HCT116 (cell line): ENCODE measurements at regions not wholly inside any gene's neighbourhood (a gene's known extent, or its start where the extent isn't known, plus 50 kb on each side); places are given as distances from the start of the nearest gene placed in this dataset.

ENCODE experiments used
- ATAC-seq: fragments of 200-7000 bp; cut with Tn5 transposase; 2 replicates; pipeline ENCODE4 v1.9.1; 2020; ENCODE audit warnings: mild to moderate bottlenecking, moderate library complexity
- BruUV-seq: library from RNA; stranded (reverse); fragments of 400-500 nt; replicated peaks from 2 replicates; lab custom pipeline; 2021; lab: Mats Ljungman, UMichigan
- CTCF ChIA-PET: fragments of 300-600 bp; sonication (Branson Sonifier 250); formaldehyde crosslinking; loops from one replicate; lab custom pipeline; 2021; ENCODE audit warnings: antibody characterized with exemption; lab: Charles Lee
- POLR2A ChIA-PET: fragments of 300-600, 350-600 bp; sonication (Branson Sonifier 250); formaldehyde crosslinking; loops from one replicate; lab custom pipeline; 2021; ENCODE audit warnings: antibody characterized with exemption; lab: Charles Lee
- RAD21 ChIA-PET, 2 experiments: fragments of 300-600 bp; sonication (Branson Sonifier 250); formaldehyde crosslinking; loops; one replicate each; lab custom pipeline; 2023; ENCODE audit warnings: low total read pairs in 2 of 2; ENCODE audit not compliant: uncharacterized antibody in 2 of 2, unreplicated experiment in 2 of 2, low non-redundant PET in 1 of 2; lab: Charles Lee
- DNase-seq: peaks from one replicate; pipeline ENCODE4 v3.0.0-alpha.2; 2010; ENCODE audit warnings: low read depth, low spot score
- H2AFZ ChIP-seq: fragments of 200-600 bp; shearing (Covaris generic), sonication (generic); 2 replicates; pipeline ENCODE4 v1.6.1; 2017; ENCODE audit warnings: low read depth, mixed run types, mixed read lengths, antibody characterized with exemption, low read length; ENCODE audit not compliant: poor library complexity, severe bottlenecking
- H3K27ac ChIP-seq: 2 replicates; pipeline ENCODE4 v1.5.1; 2012; ENCODE audit warnings: low read depth, low read length
- H3K27me3 ChIP-seq: fragments of 200-600 bp; sonication (generic); 2 replicates; pipeline ENCODE4 v1.6.1; 2016; ENCODE audit warnings: mixed run types, low read length, mixed read lengths; ENCODE audit not compliant: insufficient read depth
- H3K36me3 ChIP-seq, 2 experiments: fragments of 200-500 bp in 1 of 2; fragments of 200-600 bp in 1 of 2; sonication (Bioruptor generic) in 1 of 2; sonication (generic) in 1 of 2; 2 replicates each; pipeline versions ENCODE4 v1.5.1 to v1.6.1; 2014 to 2016; ENCODE audit warnings: low read length in 2 of 2, inconsistent platforms in 1 of 2, mixed read lengths in 1 of 2, mixed run types in 1 of 2; ENCODE audit not compliant: insufficient read depth in 2 of 2, control insufficient read depth in 1 of 2
- H3K4me1 ChIP-seq, 2 experiments: fragments of 200-600 bp in 1 of 2; sonication (generic) in 1 of 2; 2 replicates each; pipeline versions ENCODE4 v1.5.1 to v1.6.1; 2012 to 2017; ENCODE audit warnings: low read length in 2 of 2, inconsistent platforms in 1 of 2, mild to moderate bottlenecking in 1 of 2, mixed read lengths in 1 of 2, mixed run types in 1 of 2, moderate library complexity in 1 of 2; ENCODE audit not compliant: insufficient read depth in 2 of 2, control insufficient read depth in 1 of 2
- H3K4me2 ChIP-seq: fragments of 200-600 bp; sonication (generic); 2 replicates; pipeline ENCODE4 v1.6.1; 2017; ENCODE audit warnings: mixed run types, low read length, mixed read lengths
- H3K4me3 ChIP-seq, 2 experiments: fragments of 200-600 bp in 1 of 2; sonication (generic) in 1 of 2; replicated peaks in 1 of 2; 2 replicates each; pipeline ENCODE4 v1.5.1; 2011 to 2016; ENCODE audit warnings: low read length in 2 of 2, control low read depth in 1 of 2, low read depth in 1 of 2, mild to moderate bottlenecking in 1 of 2, mixed read lengths in 1 of 2, mixed run types in 1 of 2
- H3K79me2 ChIP-seq: fragments of 200-600 bp; sonication (generic); 2 replicates; pipeline ENCODE4 v1.6.1; 2017; ENCODE audit warnings: mild to moderate bottlenecking, mixed run types, low read length, moderate library complexity, mixed read lengths; ENCODE audit not compliant: insufficient read depth
- H3K9ac ChIP-seq: fragments of 200-600 bp; sonication (generic); 2 replicates; pipeline ENCODE4 v1.6.1; 2016; ENCODE audit warnings: low read length, mixed read lengths
- H3K9me2 ChIP-seq: fragments of 200-600 bp; sonication (generic), shearing (Covaris generic); 2 replicates; pipeline ENCODE4 v1.6.1; 2017; ENCODE audit warnings: mixed run types, mild to moderate bottlenecking, moderate library complexity; ENCODE audit not compliant: insufficient read depth
- H3K9me3 ChIP-seq, 2 experiments: fragments of 200-500 bp in 1 of 2; fragments of 200-600 bp in 1 of 2; sonication (Bioruptor generic) in 1 of 2; sonication (generic) in 1 of 2; 2 replicates each; pipeline ENCODE4 v1.6.1; 2014 to 2017; ENCODE audit warnings: low read length in 2 of 2, mixed read lengths in 2 of 2, inconsistent platforms in 1 of 2, low read depth in 1 of 2, mild to moderate bottlenecking in 1 of 2, mixed run types in 1 of 2, moderate library complexity in 1 of 2; ENCODE audit not compliant: control insufficient read depth in 1 of 2, insufficient read depth in 1 of 2
- H4K20me1 ChIP-seq: fragments of 200-600 bp; sonication (generic), shearing (Covaris generic); 2 replicates; pipeline ENCODE4 v1.6.1; 2017; ENCODE audit warnings: mixed run types, mild to moderate bottlenecking, moderate library complexity; ENCODE audit not compliant: insufficient read depth
- CBX3 ChIP-seq: IDR thresholded peaks from 2 replicates; pipeline ENCODE4 v1.6.1; 2012; ENCODE audit warnings: low read depth
- EGR1 ChIP-seq: IDR thresholded peaks from 2 replicates; pipeline ENCODE4 v1.6.1; 2012; ENCODE audit warnings: low read depth
- ELF1 ChIP-seq: IDR thresholded peaks from 2 replicates; pipeline ENCODE4 v1.6.1; 2012; ENCODE audit warnings: low read depth, borderline replicate concordance
- EZH2 ChIP-seq: fragments of 200-600 bp; sonication (generic); IDR thresholded peaks from 2 replicates; pipeline ENCODE4 v1.6.1; 2017; ENCODE audit warnings: antibody characterized with exemption, mixed run types
- EZH2phosphoT487 ChIP-seq: fragments of 200-600 bp; IDR thresholded peaks from 2 replicates; pipeline ENCODE4 v1.6.1; 2018; ENCODE audit warnings: antibody characterized with exemption, borderline replicate concordance
- FOSL1 ChIP-seq: IDR thresholded peaks from 2 replicates; pipeline ENCODE4 v1.6.1; 2012; ENCODE audit warnings: low read depth
- JUND ChIP-seq: IDR thresholded peaks from 2 replicates; pipeline ENCODE4 v1.6.1; 2012
- POLR2A ChIP-seq: IDR thresholded peaks from 2 replicates; pipeline ENCODE4 v1.7.0; 2011; ENCODE audit warnings: borderline replicate concordance; ENCODE audit not compliant: insufficient read depth, insufficient read length; ENCODE audit errors: extremely low read depth
- RAD21 ChIP-seq: IDR thresholded peaks from 2 replicates; pipeline ENCODE4 v1.6.1; 2012; ENCODE audit warnings: low read depth, mild to moderate bottlenecking
- SIN3A ChIP-seq: IDR thresholded peaks from 2 replicates; pipeline ENCODE4 v1.6.1; 2012; ENCODE audit warnings: low read depth
- SRF ChIP-seq: IDR thresholded peaks from 2 replicates; pipeline ENCODE4 v1.6.1; 2012; ENCODE audit warnings: low read depth
- TCF7L2 ChIP-seq: IDR thresholded peaks from 2 replicates; pipeline ENCODE4 v1.7.0; 2011; ENCODE audit warnings: borderline replicate concordance, inconsistent platforms; ENCODE audit not compliant: insufficient read depth, insufficient read length; ENCODE audit errors: extremely low read depth
- YY1 ChIP-seq: IDR thresholded peaks from 2 replicates; pipeline ENCODE4 v1.6.1; 2011; ENCODE audit warnings: low read length, low read depth, moderate library complexity, mild to moderate bottlenecking; ENCODE audit not compliant: insufficient replicate concordance; ENCODE audit errors: extremely low read depth
- ZFX ChIP-seq: fragments of 450-650 bp; IDR thresholded peaks from 2 replicates; pipeline ENCODE4 v1.6.1; 2017
- ZNF274 ChIP-seq: fragments of 200-500 bp; sonication (Bioruptor generic); IDR thresholded peaks from 2 replicates; pipeline ENCODE4 v1.6.1; 2014; ENCODE audit warnings: mild to moderate bottlenecking, low read depth, low read length, inconsistent platforms
- intact Hi-C: fragments of 100-400 bp; cut with micrococcal nuclease; formaldehyde crosslinking; loops from 2 replicates; pipeline ENCODE4 v1.10.0; 2022
- TF ChIP-seq, protein P1 (sequence below): IDR thresholded peaks from 2 replicates; pipeline ENCODE4 v1.6.1; 2012; ENCODE audit warnings: low read depth
- TF ChIP-seq, protein P2 (sequence below): IDR thresholded peaks from 2 replicates; pipeline ENCODE4 v1.6.1; 2012
- TF ChIP-seq, protein P3 (sequence below): IDR thresholded peaks from 2 replicates; pipeline ENCODE4 v1.6.1; 2011; ENCODE audit warnings: mild to moderate bottlenecking, low read length, moderate library complexity; ENCODE audit not compliant: insufficient replicate concordance; ENCODE audit errors: extremely low read depth
- TF ChIP-seq, protein P4 (sequence below), 3 experiments: fragments of 200-600 bp in 1 of 3; sonication (generic) in 1 of 3; IDR thresholded peaks in 2 of 3; conservative IDR thresholded peaks in 1 of 3; 2 replicates each; pipeline ENCODE4 v1.5.1; 2012 to 2017; ENCODE audit warnings: low read depth in 2 of 3, low read length in 2 of 3, antibody characterized with exemption in 1 of 3, borderline replicate concordance in 1 of 3, control low read depth in 1 of 3, mild to moderate bottlenecking in 1 of 3, mixed read lengths in 1 of 3, mixed run types in 1 of 3, moderate library complexity in 1 of 3; ENCODE audit not compliant: insufficient read depth in 1 of 3

GRCh38 chr6:21802175-21802822 lies 208.7 kb downstream of the SOX4 start:
- H3K27me3 ChIP-seq, result no peaks in the 10 kb centered on the region
- no peak overlapping the region for H2AFZ ChIP-seq
- ChIA-PET RAD21 (no interaction called here), POLR2A (no interaction called here), CTCF (no interaction called here)
- H3K9me3 ChIP-seq, result no peaks in the 10 kb centered on the region
- H3K4me3 ChIP-seq, result no peak overlapping the region
- DNase-seq (no peak), ATAC-seq (no peak)
- H3K4me2 ChIP-seq, result no peak overlapping the region
- H4K20me1 ChIP-seq, result no peaks in the 10 kb centered on the region
- TF ChIP-seq SIN3A, result no peak
- TF ChIP-seq, protein P1, sequence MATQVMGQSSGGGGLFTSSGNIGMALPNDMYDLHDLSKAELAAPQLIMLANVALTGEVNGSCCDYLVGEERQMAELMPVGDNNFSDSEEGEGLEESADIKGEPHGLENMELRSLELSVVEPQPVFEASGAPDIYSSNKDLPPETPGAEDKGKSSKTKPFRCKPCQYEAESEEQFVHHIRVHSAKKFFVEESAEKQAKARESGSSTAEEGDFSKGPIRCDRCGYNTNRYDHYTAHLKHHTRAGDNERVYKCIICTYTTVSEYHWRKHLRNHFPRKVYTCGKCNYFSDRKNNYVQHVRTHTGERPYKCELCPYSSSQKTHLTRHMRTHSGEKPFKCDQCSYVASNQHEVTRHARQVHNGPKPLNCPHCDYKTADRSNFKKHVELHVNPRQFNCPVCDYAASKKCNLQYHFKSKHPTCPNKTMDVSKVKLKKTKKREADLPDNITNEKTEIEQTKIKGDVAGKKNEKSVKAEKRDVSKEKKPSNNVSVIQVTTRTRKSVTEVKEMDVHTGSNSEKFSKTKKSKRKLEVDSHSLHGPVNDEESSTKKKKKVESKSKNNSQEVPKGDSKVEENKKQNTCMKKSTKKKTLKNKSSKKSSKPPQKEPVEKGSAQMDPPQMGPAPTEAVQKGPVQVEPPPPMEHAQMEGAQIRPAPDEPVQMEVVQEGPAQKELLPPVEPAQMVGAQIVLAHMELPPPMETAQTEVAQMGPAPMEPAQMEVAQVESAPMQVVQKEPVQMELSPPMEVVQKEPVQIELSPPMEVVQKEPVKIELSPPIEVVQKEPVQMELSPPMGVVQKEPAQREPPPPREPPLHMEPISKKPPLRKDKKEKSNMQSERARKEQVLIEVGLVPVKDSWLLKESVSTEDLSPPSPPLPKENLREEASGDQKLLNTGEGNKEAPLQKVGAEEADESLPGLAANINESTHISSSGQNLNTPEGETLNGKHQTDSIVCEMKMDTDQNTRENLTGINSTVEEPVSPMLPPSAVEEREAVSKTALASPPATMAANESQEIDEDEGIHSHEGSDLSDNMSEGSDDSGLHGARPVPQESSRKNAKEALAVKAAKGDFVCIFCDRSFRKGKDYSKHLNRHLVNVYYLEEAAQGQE, result no peak
- TF ChIP-seq JUND, result no peak
- no peak for TF ChIP-seq ZFX
- no peak for TF ChIP-seq FOSL1
- TF ChIP-seq, protein P2, sequence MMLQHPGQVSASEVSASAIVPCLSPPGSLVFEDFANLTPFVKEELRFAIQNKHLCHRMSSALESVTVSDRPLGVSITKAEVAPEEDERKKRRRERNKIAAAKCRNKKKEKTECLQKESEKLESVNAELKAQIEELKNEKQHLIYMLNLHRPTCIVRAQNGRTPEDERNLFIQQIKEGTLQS, result no peak
- no peak for TF ChIP-seq ZNF274
- no peak for TF ChIP-seq EZH2
- no peak for TF ChIP-seq POLR2A
- TF ChIP-seq YY1, result no peak
- TF ChIP-seq, protein P3, sequence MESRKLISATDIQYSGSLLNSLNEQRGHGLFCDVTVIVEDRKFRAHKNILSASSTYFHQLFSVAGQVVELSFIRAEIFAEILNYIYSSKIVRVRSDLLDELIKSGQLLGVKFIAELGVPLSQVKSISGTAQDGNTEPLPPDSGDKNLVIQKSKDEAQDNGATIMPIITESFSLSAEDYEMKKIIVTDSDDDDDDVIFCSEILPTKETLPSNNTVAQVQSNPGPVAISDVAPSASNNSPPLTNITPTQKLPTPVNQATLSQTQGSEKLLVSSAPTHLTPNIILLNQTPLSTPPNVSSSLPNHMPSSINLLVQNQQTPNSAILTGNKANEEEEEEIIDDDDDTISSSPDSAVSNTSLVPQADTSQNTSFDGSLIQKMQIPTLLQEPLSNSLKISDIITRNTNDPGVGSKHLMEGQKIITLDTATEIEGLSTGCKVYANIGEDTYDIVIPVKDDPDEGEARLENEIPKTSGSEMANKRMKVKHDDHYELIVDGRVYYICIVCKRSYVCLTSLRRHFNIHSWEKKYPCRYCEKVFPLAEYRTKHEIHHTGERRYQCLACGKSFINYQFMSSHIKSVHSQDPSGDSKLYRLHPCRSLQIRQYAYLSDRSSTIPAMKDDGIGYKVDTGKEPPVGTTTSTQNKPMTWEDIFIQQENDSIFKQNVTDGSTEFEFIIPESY, result no peak
- TF ChIP-seq TCF7L2, result no peak
- no peak for TF ChIP-seq EGR1
- TF ChIP-seq SRF, result no peak
- TF ChIP-seq EZH2phosphoT487, result no peak
- no peak for TF ChIP-seq RAD21
- TF ChIP-seq CBX3, result no peak
- no peak for TF ChIP-seq ELF1
- TF ChIP-seq, protein P4, sequence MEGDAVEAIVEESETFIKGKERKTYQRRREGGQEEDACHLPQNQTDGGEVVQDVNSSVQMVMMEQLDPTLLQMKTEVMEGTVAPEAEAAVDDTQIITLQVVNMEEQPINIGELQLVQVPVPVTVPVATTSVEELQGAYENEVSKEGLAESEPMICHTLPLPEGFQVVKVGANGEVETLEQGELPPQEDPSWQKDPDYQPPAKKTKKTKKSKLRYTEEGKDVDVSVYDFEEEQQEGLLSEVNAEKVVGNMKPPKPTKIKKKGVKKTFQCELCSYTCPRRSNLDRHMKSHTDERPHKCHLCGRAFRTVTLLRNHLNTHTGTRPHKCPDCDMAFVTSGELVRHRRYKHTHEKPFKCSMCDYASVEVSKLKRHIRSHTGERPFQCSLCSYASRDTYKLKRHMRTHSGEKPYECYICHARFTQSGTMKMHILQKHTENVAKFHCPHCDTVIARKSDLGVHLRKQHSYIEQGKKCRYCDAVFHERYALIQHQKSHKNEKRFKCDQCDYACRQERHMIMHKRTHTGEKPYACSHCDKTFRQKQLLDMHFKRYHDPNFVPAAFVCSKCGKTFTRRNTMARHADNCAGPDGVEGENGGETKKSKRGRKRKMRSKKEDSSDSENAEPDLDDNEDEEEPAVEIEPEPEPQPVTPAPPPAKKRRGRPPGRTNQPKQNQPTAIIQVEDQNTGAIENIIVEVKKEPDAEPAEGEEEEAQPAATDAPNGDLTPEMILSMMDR (IDR thresholded peaks at IDR 0.05 in 2 of 3, conservative IDR thresholded peaks at IDR 0.05 in 1 of 3; ENCODE audit: borderline replicate concordance in 1 of 3, insufficient read depth in 1 of 3, low read depth in 2 of 3, low read length in 2 of 3), result no peak
- H3K36me3 ChIP-seq, result no peaks in the 10 kb centered on the region
- H3K27ac ChIP-seq, result no peak overlapping the region
- no peaks in the 10 kb centered on the region for H3K79me2 ChIP-seq
- H3K9me2 ChIP-seq, result no peaks in the 10 kb centered on the region
- intact Hi-C loops, result no loop called here
- BruUV-seq, result no TSS peak
- H3K4me1 ChIP-seq, result 0 out of 4 replicates have a peak, but pooled peaks cover 0 to under 1% of the 10 kb centered on the region in 2 experiments
- H3K9ac ChIP-seq, result no peak overlapping the region
